ENCODE measurements at regions not wholly inside any gene's neighbourhood (a gene's known extent, or its start where the extent isn't known, plus 50 kb on each side); places are given as distances from the start of the nearest gene placed in this dataset.

GRCh38 chr17:69869667-69870066 lies 205.4 kb upstream of the KCNJ16 start:
- no peaks in the 10 kb centered on the region for H3K27me3 ChIP-seq (ENCODE audit: low read depth)
- H3K36me3 ChIP-seq (replicated peaks) = no peaks in the 10 kb centered on the region
- H3K9me3 ChIP-seq = no peaks in the 10 kb centered on the region; the same call in 1 of the 2 replicates
- H3K4me1 ChIP-seq = no peaks in the 10 kb centered on the region
- in situ Hi-C loops (cut with MboI; ENCODE audit: low sequenced_read_pairs) = no loop called here
- H3K4me3 ChIP-seq = no peak overlapping the region
- DNase-seq (ENCODE audit: low spot score in 2 of 2) = no peak

- H3K27me3 ChIP-seq (ENCODE audit: low read depth) = no peaks in the 10 kb centered on the region
- no peaks in the 10 kb centered on the region for H3K36me3 ChIP-seq (replicated peaks)
- H3K4me1 ChIP-seq = no peaks in the 10 kb centered on the region
- no peak overlapping the region for H3K4me3 ChIP-seq
- DNase-seq (ENCODE audit: low spot score in 2 of 2) = no peak
- in situ Hi-C loops (cut with MboI; ENCODE audit: low sequenced_read_pairs) = no loop called here
- no peaks in the 10 kb centered on the region; the same call in 1 of the 2 replicates for H3K9me3 ChIP-seq
Observed at GRCh38 chr17:69870091-69870530, 204.9 kb upstream of the KCNJ16 start.

GRCh38 chr17:69870751-69871199 lies 204.2 kb upstream of the KCNJ16 start:
- no peaks in the 10 kb centered on the region for H3K36me3 ChIP-seq (replicated peaks)
- no peaks in the 10 kb centered on the region for H3K4me1 ChIP-seq
- no peak overlapping the region for H3K4me3 ChIP-seq
- H3K9me3 ChIP-seq = no peaks in the 10 kb centered on the region; the same call in 1 of the 2 replicates
- in situ Hi-C loops (cut with MboI; ENCODE audit: low sequenced_read_pairs) = no loop called here
- no peak for DNase-seq (ENCODE audit: low spot score in 2 of 2)
- H3K27me3 ChIP-seq (ENCODE audit: low read depth) = no peaks in the 10 kb centered on the region

- DNase-seq (ENCODE audit: low spot score in 2 of 2) = no peak
- in situ Hi-C loops (cut with MboI; ENCODE audit: low sequenced_read_pairs) = no loop called here
- H3K9me3 ChIP-seq = no peaks in the 10 kb centered on the region; the same call in 1 of the 2 replicates
- H3K4me3 ChIP-seq = no peak overlapping the region
- H3K36me3 ChIP-seq (replicated peaks) = no peaks in the 10 kb centered on the region
- no peaks in the 10 kb centered on the region for H3K27me3 ChIP-seq (ENCODE audit: low read depth)
- no peaks in the 10 kb centered on the region for H3K4me1 ChIP-seq
Observed at GRCh38 chr17:69871318-69871717, 203.7 kb upstream of the KCNJ16 start.

GRCh38 chr17:69872675-69873262 lies 202.3 kb upstream of the KCNJ16 start:
- Histone ChIP-seq H3K4me3 (no peak overlapping the region), H3K27me3 (ENCODE audit: low read depth) (no peaks in the 10 kb centered on the region), H3K4me1 (no peaks in the 10 kb centered on the region), H3K36me3 (replicated peaks) (no peaks in the 10 kb centered on the region), H3K9me3 (no peaks in the 10 kb centered on the region)
- no peak for DNase-seq (ENCODE audit: low spot score in 2 of 2)
- in situ Hi-C loops (cut with MboI; ENCODE audit: low sequenced_read_pairs) = no loop called here

GRCh38 chr17:69874175-69874670 lies 200.8 kb upstream of the KCNJ16 start:
- DNase-seq (ENCODE audit: low spot score in 2 of 2) = no peak
- Histone ChIP-seq H3K36me3 (replicated peaks) (no peaks in the 10 kb centered on the region), H3K4me1 (no peaks in the 10 kb centered on the region), H3K27me3 (ENCODE audit: low read depth) (no peaks in the 10 kb centered on the region), H3K4me3 (no peak overlapping the region), H3K9me3 (no peaks in the 10 kb centered on the region)
- in situ Hi-C loops (cut with MboI; ENCODE audit: low sequenced_read_pairs) = no loop called here

GRCh38 chr17:69876757-69877156 lies 198.3 kb upstream of the KCNJ16 start:
- no peak for DNase-seq (ENCODE audit: low spot score in 2 of 2)
- in situ Hi-C loops (cut with MboI; ENCODE audit: low sequenced_read_pairs) = no loop called here

GRCh38 chr17:69878661-69879060 lies 196.4 kb upstream of the KCNJ16 start:
- H3K27me3 ChIP-seq (ENCODE audit: low read depth) = no peaks in the 10 kb centered on the region
- no peak overlapping the region for H3K4me3 ChIP-seq
- H3K36me3 ChIP-seq (replicated peaks) = no peaks in the 10 kb centered on the region
- DNase-seq (ENCODE audit: low spot score in 2 of 2) = no peak
- in situ Hi-C loops (cut with MboI; ENCODE audit: low sequenced_read_pairs) = no loop called here
- H3K4me1 ChIP-seq = no peaks in the 10 kb centered on the region
- no peaks in the 10 kb centered on the region for H3K9me3 ChIP-seq

More at GRCh38 chr17:69876757-69877156, 198.3 kb upstream of the KCNJ16 start:
- no peaks in the 10 kb centered on the region for H3K36me3 ChIP-seq (replicated peaks)
- no peaks in the 10 kb centered on the region for H3K4me1 ChIP-seq
- no peaks in the 10 kb centered on the region for H3K9me3 ChIP-seq
- no peak overlapping the region for H3K4me3 ChIP-seq
- no peaks in the 10 kb centered on the region for H3K27me3 ChIP-seq (ENCODE audit: low read depth)

GRCh38 chr17:69879576-69879975 lies 195.4 kb upstream of the KCNJ16 start:
- Histone ChIP-seq H3K36me3 (replicated peaks) (no peaks in the 10 kb centered on the region), H3K27me3 (ENCODE audit: low read depth) (no peaks in the 10 kb centered on the region), H3K9me3 (no peaks in the 10 kb centered on the region), H3K4me1 (no peaks in the 10 kb centered on the region), H3K4me3 (no peak overlapping the region)
- in situ Hi-C loops (cut with MboI; ENCODE audit: low sequenced_read_pairs) = no loop called here
- DNase-seq (ENCODE audit: low spot score in 2 of 2) = no peak

GRCh38 chr17:69880591-69881112 lies 194.4 kb upstream of the KCNJ16 start:
- Histone ChIP-seq H3K4me3 (no peak overlapping the region), H3K4me1 (no peaks in the 10 kb centered on the region), H3K27me3 (ENCODE audit: low read depth) (no peaks in the 10 kb centered on the region), H3K36me3 (replicated peaks) (no peaks in the 10 kb centered on the region), H3K9me3 (no peaks in the 10 kb centered on the region)
- in situ Hi-C loops (cut with MboI; ENCODE audit: low sequenced_read_pairs) = no loop called here
- DNase-seq (ENCODE audit: low spot score in 2 of 2) = no peak

GRCh38 chr17:69882281-69882680 lies 192.7 kb upstream of the KCNJ16 start:
- in situ Hi-C loops (cut with MboI; ENCODE audit: low sequenced_read_pairs) = no loop called here
- H3K4me3 ChIP-seq = no peak overlapping the region
- DNase-seq (ENCODE audit: low spot score in 2 of 2) = no peak
- no peaks in the 10 kb centered on the region for H3K36me3 ChIP-seq (replicated peaks)
- H3K4me1 ChIP-seq = no peaks in the 10 kb centered on the region
- H3K9me3 ChIP-seq = no peaks in the 10 kb centered on the region
- no peaks in the 10 kb centered on the region for H3K27me3 ChIP-seq (ENCODE audit: low read depth)

- Histone ChIP-seq H3K36me3 (replicated peaks) (no peaks in the 10 kb centered on the region), H3K9me3 (no peaks in the 10 kb centered on the region), H3K4me3 (no peak overlapping the region), H3K4me1 (no peaks in the 10 kb centered on the region), H3K27me3 (ENCODE audit: low read depth) (no peaks in the 10 kb centered on the region)
- in situ Hi-C loops (cut with MboI; ENCODE audit: low sequenced_read_pairs) = no loop called here
- no peak for DNase-seq (ENCODE audit: low spot score in 2 of 2)
Observed at GRCh38 chr17:69883120-69883519, 191.9 kb upstream of the KCNJ16 start.

GRCh38 chr17:69884356-69884755 lies 190.7 kb upstream of the KCNJ16 start:
- Histone ChIP-seq H3K36me3 (replicated peaks) (no peaks in the 10 kb centered on the region), H3K4me1 (no peaks in the 10 kb centered on the region), H3K9me3 (no peaks in the 10 kb centered on the region), H3K27me3 (ENCODE audit: low read depth) (no peaks in the 10 kb centered on the region), H3K4me3 (no peak overlapping the region)
- in situ Hi-C loops (cut with MboI; ENCODE audit: low sequenced_read_pairs) = no loop called here
- DNase-seq (ENCODE audit: low spot score in 2 of 2) = no peak

GRCh38 chr17:69884846-69885245 lies 190.2 kb upstream of the KCNJ16 start:
- in situ Hi-C loops (cut with MboI; ENCODE audit: low sequenced_read_pairs) = no loop called here
- Histone ChIP-seq H3K27me3 (ENCODE audit: low read depth) (no peaks in the 10 kb centered on the region), H3K4me1 (no peaks in the 10 kb centered on the region), H3K4me3 (no peak overlapping the region), H3K9me3 (no peaks in the 10 kb centered on the region), H3K36me3 (replicated peaks) (no peaks in the 10 kb centered on the region)
- no peak for DNase-seq (ENCODE audit: low spot score in 2 of 2)

All from HAP-1 (cell line).